Ovary (tissue), 7 donors: ENCODE measurements at regions not wholly inside any gene's neighbourhood (a gene's known extent, or its start where the extent isn't known, plus 50 kb on each side); places are given as distances from the start of the nearest gene placed in this dataset.

ENCODE experiments used
- DNase-seq, 5 donors: peaks; one replicate each; pipeline ENCODE4 v3.0.0-alpha.2; 2019 to 2020
- H3K27ac ChIP-seq, 2 donors: fragments of 200-600 bp; one replicate each; pipeline versions ENCODE4 v1.5.1 to v1.8.0; 2019 to 2022
- H3K27me3 ChIP-seq: fragments of 200-600 bp; one replicate; pipeline ENCODE4 v1.8.0; 2022
- H3K36me3 ChIP-seq: fragments of 200-600 bp; sonication (generic); one replicate; pipeline ENCODE4 v1.5.1; 2019
- H3K4me1 ChIP-seq: one replicate; pipeline ENCODE4 v1.8.1; 2013; ENCODE audit warnings: mild to moderate bottlenecking, moderate library complexity; ENCODE audit not compliant: insufficient read depth
- H3K4me3 ChIP-seq: fragments of 200-600 bp; sonication (generic); one replicate; pipeline ENCODE4 v1.5.1; 2017
- H3K9me3 ChIP-seq, 2 donors: fragments of 200-600 bp in 1 of 2; sonication (generic) in 1 of 2; one replicate each; pipeline versions ENCODE4 v1.5.1 to v1.8.1; 2013 to 2019; ENCODE audit warnings: mild to moderate bottlenecking in 1 of 2, moderate library complexity in 1 of 2
- CTCF ChIP-seq, 3 donors: fragments of 450-650 bp in 2 of 3; fragments of 200-600 bp in 1 of 3; IDR thresholded peaks; one replicate each; pipeline versions ENCODE4 v1.5.1 to v1.8.0; 2016 to 2022; ENCODE audit warnings: antibody characterized with exemption in 3 of 3, mild to moderate bottlenecking in 1 of 3
- EP300 ChIP-seq: sonication (generic); formaldehyde crosslinking; IDR thresholded peaks from one replicate; pipeline ENCODE4 v1.6.1; 2017; ENCODE audit warnings: antibody characterized with exemption
- POLR2A ChIP-seq: fragments of 450-650 bp; IDR thresholded peaks from one replicate; pipeline ENCODE4 v1.6.1; 2017; ENCODE audit warnings: antibody characterized with exemption, mild to moderate bottlenecking, moderate library complexity
- WGBS, 3 donors: extraction: QIAGEN DNeasy Blood & Tissue Kit in 1 of 3; methylation state at CpG; one replicate each; pipeline versions ENCODE4 v1.1.5 to v1.1.7; 2013 to 2017; 5-methylcytosine and 5-hydroxymethylcytosine counted together
- intact Hi-C, 4 donors: fragments of 100-400 bp; cut with DNase I; formaldehyde crosslinking; loops; one replicate each; pipeline versions ENCODE4 v1.11.0 to v1.15.1; 2022 to 2023
- donor health status: DM: no; HTN: no; CAD: no; lungs with moderate emphysema.
- donor health status: DM: no; HTN: no; CAD: no.
- donor health status: Bipolar disorder and iron deficiency.
- donor health status: DM: no; HTN: no; CAD: no.
- donor health status: DM: yes; HTN: yes; CAD: no.

- H3K27ac ChIP-seq: no peak overlapping the region
- no peaks in the 10 kb centered on the region for H3K27me3 ChIP-seq
- DNase-seq: no peak
- TF ChIP-seq CTCF (IDR thresholded peaks at IDR 0.05) (no peak), EP300 (no peak), POLR2A (no peak)
- WGBS, 3 donors: 92 to 95% (median 94%) methylated on average over 14 of the region's 14 CpGs
- intact Hi-C loops: no loop called here
- H3K4me3 ChIP-seq: no peak overlapping the region
- H3K36me3 ChIP-seq: no peaks in the 10 kb centered on the region
- no peaks in the 10 kb centered on the region for H3K9me3 ChIP-seq
- no peaks in the 10 kb centered on the region for H3K4me1 ChIP-seq
Measured at GRCh38 chr12:127898616-127899015, 368.4 kb upstream of the TMEM132C start.

- Histone ChIP-seq H3K27ac (no peak overlapping the region), H3K36me3 (no peaks in the 10 kb centered on the region), H3K27me3 (no peaks in the 10 kb centered on the region), H3K4me1 (no peaks in the 10 kb centered on the region), H3K9me3 (no peaks in the 10 kb centered on the region), H3K4me3 (no peak overlapping the region)
- no peak for TF ChIP-seq CTCF (IDR thresholded peaks at IDR 0.05)
- no peak for TF ChIP-seq POLR2A
- no peak for TF ChIP-seq EP300
- WGBS, 3 donors: 58 to 72% (median 61%) methylated on average over 5 of the region's 5 CpGs
- no peak for DNase-seq
- intact Hi-C loops: no loop called here
Measured at GRCh38 chr12:127899971-127900370, 367.0 kb upstream of the TMEM132C start.

- Histone ChIP-seq H3K27me3 (no peaks in the 10 kb centered on the region), H3K9me3 (no peaks in the 10 kb centered on the region), H3K27ac (no peak overlapping the region), H3K36me3 (no peaks in the 10 kb centered on the region), H3K4me1 (no peaks in the 10 kb centered on the region), H3K4me3 (no peak overlapping the region)
- no peak for DNase-seq
- WGBS, 3 donors: 74 to 79% (median 77%) methylated on average over 5 of the region's 5 CpGs
- no peak for TF ChIP-seq POLR2A
- no peak for TF ChIP-seq EP300
- intact Hi-C loops: no loop called here
Measured at GRCh38 chr12:127900386-127900785, 366.6 kb upstream of the TMEM132C start.

- no peaks in the 10 kb centered on the region for H3K4me1 ChIP-seq
- H3K36me3 ChIP-seq: no peaks in the 10 kb centered on the region
- no peak overlapping the region for H3K27ac ChIP-seq
- H3K27me3 ChIP-seq: no peaks in the 10 kb centered on the region
- TF ChIP-seq EP300 (no peak), POLR2A (no peak)
- intact Hi-C loops: no loop called here
- no peak for DNase-seq
- H3K9me3 ChIP-seq: no peaks in the 10 kb centered on the region
- 4 to 12% (median 7%) methylated on average over 5 of the region's 5 CpGs for WGBS, 3 donors
- H3K4me3 ChIP-seq: no peak overlapping the region
Measured at GRCh38 chr12:127903146-127903545, 363.8 kb upstream of the TMEM132C start.

- 65 to 74% (median 71%) methylated on average over 2 of the region's 2 CpGs for WGBS, 3 donors
- intact Hi-C loops: no loop called here
Measured at GRCh38 chr12:127909041-127909440, 357.9 kb upstream of the TMEM132C start.

More at GRCh38 chr12:127909041-127909440, 357.9 kb upstream of the TMEM132C start:
- no peaks in the 10 kb centered on the region for H3K36me3 ChIP-seq
- DNase-seq: no peak
- no peaks in the 10 kb centered on the region for H3K27me3 ChIP-seq
- H3K27ac ChIP-seq: no peak overlapping the region
- H3K4me3 ChIP-seq: no peak overlapping the region
- TF ChIP-seq POLR2A (no peak), CTCF (IDR thresholded peaks at IDR 0.05) (no peak), EP300 (no peak)
- H3K9me3 ChIP-seq: no peaks in the 10 kb centered on the region
- no peaks in the 10 kb centered on the region for H3K4me1 ChIP-seq
